SK-N-SH treated with all-trans-retinoic acid at 6 μM for 48 hours (cell line): ENCODE measurements at regions not wholly inside any gene's neighbourhood (a gene's known extent, or its start where the extent isn't known, plus 50 kb on each side); places are given as distances from the start of the nearest gene placed in this dataset.

Source experiments
- BACH2 ChIP-seq: fragments of 250-450 bp; sonication (Bioruptor Pico); IDR thresholded peaks from 2 replicates; pipeline ENCODE4 v1.9.0; 2021; ENCODE audit warnings: mild to moderate bottlenecking, borderline replicate concordance
- CSDC2 ChIP-seq: fragments of 250-450 bp; sonication (Bioruptor Pico); IDR thresholded peaks from 2 replicates; pipeline ENCODE4 v1.5.0; 2020; ENCODE audit warnings: mild to moderate bottlenecking, moderate library complexity
- ESRRG ChIP-seq: fragments of 250-450 bp; sonication (Bioruptor Pico); IDR thresholded peaks from 2 replicates; pipeline ENCODE4 v1.6.1; 2021; ENCODE audit warnings: mild to moderate bottlenecking
- ISL1 ChIP-seq: fragments of 250-450 bp; sonication (Bioruptor Pico); IDR thresholded peaks from 2 replicates; pipeline ENCODE4 v2.1.2; 2022; ENCODE audit warnings: mild to moderate bottlenecking, moderate library complexity
- RARB ChIP-seq: fragments of 250-450 bp; sonication (Bioruptor Pico); IDR thresholded peaks from 2 replicates; pipeline ENCODE4 v1.8.0; 2021; ENCODE audit warnings: mild to moderate bottlenecking, moderate library complexity
- TSHZ2 ChIP-seq: fragments of 250-450 bp; sonication (Bioruptor Pico); IDR thresholded peaks from 2 replicates; pipeline ENCODE4 v1.5.0; 2020; ENCODE audit warnings: mild to moderate bottlenecking, moderate library complexity
- ZFP30 ChIP-seq: fragments of 450-650 bp; formaldehyde crosslinking; IDR thresholded peaks from 2 replicates; pipeline ENCODE4 v1.5.0; 2022; ENCODE audit warnings: mild to moderate bottlenecking, moderate library complexity
- ZNF70 ChIP-seq: fragments of 450-650 bp; formaldehyde crosslinking; IDR thresholded peaks from 2 replicates; pipeline ENCODE4 v1.5.0; 2020; ENCODE audit warnings: mild to moderate bottlenecking, moderate library complexity

- TF ChIP-seq ZNF70 (CRISPR knock-in tag) (no peak), RARB (CRISPR knock-in tag) (no peak), BACH2 (CRISPR knock-in tag) (no peak), CSDC2 (CRISPR knock-in tag) (no peak), TSHZ2 (no peak), ISL1 (CRISPR knock-in tag) (no peak), ESRRG (CRISPR knock-in tag) (no peak), ZFP30 (CRISPR knock-in tag) (no peak)
Observed at GRCh38 chr15:61689067-61689466, 371.2 kb downstream of the VPS13C start.
